Loucy (cell line): ENCODE measurements at regions not wholly inside any gene's neighbourhood (a gene's known extent, or its start where the extent isn't known, plus 50 kb on each side); places are given as distances from the start of the nearest gene placed in this dataset.

ENCODE experiments used
- H2AFZ ChIP-seq: fragments of 200-600 bp; sonication (generic); 2 replicates; pipeline ENCODE4 v1.6.0; 2016; ENCODE audit warnings: antibody characterized with exemption, mild to moderate bottlenecking, low read length, moderate library complexity
- H3F3A ChIP-seq: fragments of 200-600 bp; 2 replicates; pipeline ENCODE4 v1.6.0; 2016; ENCODE audit warnings: antibody characterized with exemption, low read depth, mild to moderate bottlenecking
- H3K27me3 ChIP-seq: fragments of 200-600 bp; sonication (generic); 2 replicates; pipeline ENCODE4 v1.6.1; 2014; ENCODE audit warnings: low read length, mild to moderate bottlenecking; ENCODE audit not compliant: insufficient read depth, poor library complexity, severe bottlenecking
- H3K36me3 ChIP-seq: fragments of 200-600 bp; sonication (generic); 2 replicates; pipeline ENCODE4 v1.6.1; 2016; ENCODE audit warnings: low read length; ENCODE audit not compliant: insufficient read depth
- H3K4me1 ChIP-seq: fragments of 200-600 bp; sonication (generic); 2 replicates; pipeline ENCODE4 v1.5.1; 2014; ENCODE audit warnings: low read length, mild to moderate bottlenecking; ENCODE audit not compliant: insufficient read depth, poor library complexity, severe bottlenecking
- H3K4me2 ChIP-seq: fragments of 200-600 bp; sonication (generic); 2 replicates; pipeline ENCODE4 v1.6.0; 2014; ENCODE audit warnings: antibody characterized with exemption, low read length, low read depth, mild to moderate bottlenecking; ENCODE audit not compliant: poor library complexity, severe bottlenecking
- H3K4me3 ChIP-seq: fragments of 200-600 bp; sonication (generic); 2 replicates; pipeline ENCODE4 v1.5.1; 2014; ENCODE audit warnings: low read length, mild to moderate bottlenecking, mixed read lengths; ENCODE audit not compliant: poor library complexity, severe bottlenecking
- H3K79me2 ChIP-seq: fragments of 200-600 bp; sonication (generic); 2 replicates; pipeline ENCODE4 v1.6.1; 2014; ENCODE audit warnings: low read length; ENCODE audit not compliant: insufficient read depth
- H3K9ac ChIP-seq: fragments of 200-600 bp; sonication (generic); 2 replicates; pipeline ENCODE4 v1.6.0; 2014; ENCODE audit warnings: mild to moderate bottlenecking, low read depth, low read length, moderate library complexity; ENCODE audit not compliant: poor library complexity, severe bottlenecking
- H3K9me2 ChIP-seq: fragments of 200-600 bp; sonication (generic); replicated peaks from 2 replicates; pipeline ENCODE4 v1.6.1; 2016; ENCODE audit warnings: low read depth, low read length, mixed read lengths
- H3K9me3 ChIP-seq: fragments of 200-600 bp; sonication (generic); 2 replicates; pipeline ENCODE4 v1.6.1; 2014; ENCODE audit warnings: mild to moderate bottlenecking, antibody characterized with exemption, low read length, low read depth; ENCODE audit not compliant: insufficient read depth
- H4K20me1 ChIP-seq: fragments of 200-600 bp; sonication (generic); 2 replicates; pipeline ENCODE4 v1.6.0; 2014; ENCODE audit warnings: antibody characterized with exemption, low read length, mild to moderate bottlenecking; ENCODE audit not compliant: insufficient read depth, poor library complexity, severe bottlenecking
- EZH2phosphoT487 ChIP-seq: fragments of 200-600 bp; IDR thresholded peaks from 2 replicates; pipeline ENCODE4 v1.6.1; 2018; ENCODE audit warnings: antibody characterized with exemption, mild to moderate bottlenecking, moderate library complexity, borderline replicate concordance
- TF ChIP-seq, protein P1 (sequence below): fragments of 200-600 bp; sonication (generic); conservative IDR thresholded peaks from 2 replicates; pipeline ENCODE4 v1.5.1; 2014; ENCODE audit warnings: mild to moderate bottlenecking, antibody characterized with exemption, low read length

DNA sequence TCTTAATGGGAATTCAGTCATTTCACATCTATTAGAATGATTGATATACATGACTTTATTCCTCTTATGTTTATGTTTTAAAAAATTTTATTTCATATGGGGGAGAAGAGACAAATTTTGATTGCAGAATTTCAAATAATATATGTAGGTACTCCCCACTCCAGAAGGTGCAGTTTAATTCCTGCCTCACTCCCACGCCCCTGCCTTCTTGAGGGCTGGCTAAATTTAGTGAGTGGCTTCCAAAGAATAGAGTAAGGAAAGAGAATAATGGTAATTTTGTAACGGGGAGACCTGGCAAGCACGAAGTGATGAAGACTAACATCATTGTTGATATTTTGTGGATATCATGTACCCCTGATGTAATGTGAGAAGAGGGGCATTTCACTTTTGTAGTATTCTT is 94.7 kb upstream of the FAM78B start:
- no peaks in the 10 kb centered on the region for H3K9me3 ChIP-seq
- TF ChIP-seq, protein P1, sequence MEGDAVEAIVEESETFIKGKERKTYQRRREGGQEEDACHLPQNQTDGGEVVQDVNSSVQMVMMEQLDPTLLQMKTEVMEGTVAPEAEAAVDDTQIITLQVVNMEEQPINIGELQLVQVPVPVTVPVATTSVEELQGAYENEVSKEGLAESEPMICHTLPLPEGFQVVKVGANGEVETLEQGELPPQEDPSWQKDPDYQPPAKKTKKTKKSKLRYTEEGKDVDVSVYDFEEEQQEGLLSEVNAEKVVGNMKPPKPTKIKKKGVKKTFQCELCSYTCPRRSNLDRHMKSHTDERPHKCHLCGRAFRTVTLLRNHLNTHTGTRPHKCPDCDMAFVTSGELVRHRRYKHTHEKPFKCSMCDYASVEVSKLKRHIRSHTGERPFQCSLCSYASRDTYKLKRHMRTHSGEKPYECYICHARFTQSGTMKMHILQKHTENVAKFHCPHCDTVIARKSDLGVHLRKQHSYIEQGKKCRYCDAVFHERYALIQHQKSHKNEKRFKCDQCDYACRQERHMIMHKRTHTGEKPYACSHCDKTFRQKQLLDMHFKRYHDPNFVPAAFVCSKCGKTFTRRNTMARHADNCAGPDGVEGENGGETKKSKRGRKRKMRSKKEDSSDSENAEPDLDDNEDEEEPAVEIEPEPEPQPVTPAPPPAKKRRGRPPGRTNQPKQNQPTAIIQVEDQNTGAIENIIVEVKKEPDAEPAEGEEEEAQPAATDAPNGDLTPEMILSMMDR: no peak
- no peak for TF ChIP-seq EZH2phosphoT487
- no peak overlapping the region for H2AFZ ChIP-seq
- no peaks in the 10 kb centered on the region for H3K9me2 ChIP-seq
- no peaks in the 10 kb centered on the region for H3K27me3 ChIP-seq
- H3K79me2 ChIP-seq: no peaks in the 10 kb centered on the region
- H4K20me1 ChIP-seq: no peaks in the 10 kb centered on the region
- no peaks in the 10 kb centered on the region for H3F3A ChIP-seq
- no peak overlapping the region for H3K4me2 ChIP-seq
- no peak overlapping the region for H3K9ac ChIP-seq
- H3K4me3 ChIP-seq: no peak overlapping the region
- H3K36me3 ChIP-seq: no peaks in the 10 kb centered on the region
- H3K4me1 ChIP-seq: no peaks in the 10 kb centered on the region

DNA sequence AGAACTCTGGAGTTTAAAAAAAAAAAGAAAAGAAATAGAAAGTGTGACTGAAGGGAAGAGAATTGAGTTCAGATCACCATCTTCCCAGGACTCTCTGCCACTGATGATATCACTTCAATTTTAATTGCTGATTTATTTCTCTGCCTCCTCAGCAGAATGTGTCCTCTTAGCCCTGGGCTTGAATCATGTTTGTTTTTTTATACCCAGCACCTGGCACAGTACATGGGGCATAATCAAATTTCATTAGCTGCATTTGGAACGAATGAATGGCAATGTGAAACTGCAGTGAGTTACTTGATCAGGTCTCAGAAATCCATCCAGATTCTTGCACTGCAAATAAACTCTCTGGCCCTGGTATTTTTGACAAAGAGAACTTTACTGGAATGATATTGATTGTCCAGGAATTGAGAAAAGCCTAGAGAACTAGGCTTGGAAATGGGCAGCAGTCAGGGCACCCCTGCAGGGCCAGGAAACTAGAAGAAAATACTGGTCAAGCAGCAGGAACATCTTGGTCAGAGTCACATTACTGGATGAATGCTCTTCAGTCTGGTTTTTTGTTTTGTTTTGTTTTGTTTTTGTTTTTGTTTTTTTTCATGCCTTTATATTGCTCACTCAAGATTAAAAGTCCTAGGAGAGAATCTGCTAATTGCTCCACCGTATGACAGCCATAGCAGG is 103.8 kb upstream of the FAM78B start:
- Histone ChIP-seq H3K79me2 (no peaks in the 10 kb centered on the region), H3K9me3 (no peaks in the 10 kb centered on the region), H3K36me3 (no peaks in the 10 kb centered on the region), H3F3A (no peaks in the 10 kb centered on the region), H2AFZ (no peak overlapping the region), H3K9ac (no peak overlapping the region), H3K4me2 (no peak overlapping the region), H4K20me1 (no peaks in the 10 kb centered on the region), H3K9me2 (no peaks in the 10 kb centered on the region), H3K4me3 (no peak overlapping the region), H3K4me1 (no peaks in the 10 kb centered on the region), H3K27me3 (no peaks in the 10 kb centered on the region)
- TF ChIP-seq, protein P1: no peak
- TF ChIP-seq EZH2phosphoT487: no peak

DNA sequence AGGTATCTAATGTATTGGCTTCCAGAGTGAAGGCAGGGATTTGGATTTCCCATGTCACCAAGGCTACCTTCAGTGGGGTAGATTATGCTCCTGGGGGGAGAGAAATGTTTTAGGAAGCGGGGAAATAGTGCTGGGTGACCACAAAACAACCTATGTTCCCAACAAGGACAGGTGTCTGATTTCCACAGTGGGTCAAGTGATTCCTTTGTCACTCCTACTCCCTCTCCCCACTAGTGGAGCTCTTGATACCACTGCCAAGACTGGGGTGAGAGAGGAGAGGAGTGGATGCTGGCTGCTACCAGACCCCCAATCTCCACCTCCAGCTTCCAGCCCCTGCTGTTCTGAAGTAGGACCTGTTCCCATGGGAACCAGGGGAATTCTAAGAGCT is 104.3 kb upstream of the FAM78B start:
- H3K4me3 ChIP-seq: no peak overlapping the region
- H3K36me3 ChIP-seq: no peaks in the 10 kb centered on the region
- H3K27me3 ChIP-seq: no peaks in the 10 kb centered on the region
- no peaks in the 10 kb centered on the region for H3K9me2 ChIP-seq
- H3K79me2 ChIP-seq: no peaks in the 10 kb centered on the region
- no peak overlapping the region for H3K9ac ChIP-seq
- H3K4me2 ChIP-seq: no peak overlapping the region
- no peak overlapping the region for H2AFZ ChIP-seq
- H4K20me1 ChIP-seq: no peaks in the 10 kb centered on the region
- TF ChIP-seq EZH2phosphoT487: no peak
- TF ChIP-seq, protein P1: no peak
- no peaks in the 10 kb centered on the region for H3K9me3 ChIP-seq
- H3F3A ChIP-seq: no peaks in the 10 kb centered on the region
- H3K4me1 ChIP-seq: no peaks in the 10 kb centered on the region
